K562 (cell line): ENCODE measurements at regions not wholly inside any gene's neighbourhood (a gene's known extent, or its start where the extent isn't known, plus 50 kb on each side); places are given as distances from the start of the nearest gene placed in this dataset.
A peak's percentile ranks its signal among the peaks of the same experiment; 100 is the strongest.

Experiments
- TF ChIP-seq, protein P1 (sequence below), 2 experiments: fragments of 450-650 bp in 1 of 2; sonication (generic) in 1 of 2; formaldehyde crosslinking in 1 of 2; IDR thresholded peaks; 2 replicates each; pipeline versions ENCODE4 v1.7.1 to v1.9.0; 2016 to 2022; ENCODE audit warnings: inconsistent platforms in 1 of 2, mild to moderate bottlenecking in 1 of 2, missing genetic modification reagents in 1 of 2

DNA sequence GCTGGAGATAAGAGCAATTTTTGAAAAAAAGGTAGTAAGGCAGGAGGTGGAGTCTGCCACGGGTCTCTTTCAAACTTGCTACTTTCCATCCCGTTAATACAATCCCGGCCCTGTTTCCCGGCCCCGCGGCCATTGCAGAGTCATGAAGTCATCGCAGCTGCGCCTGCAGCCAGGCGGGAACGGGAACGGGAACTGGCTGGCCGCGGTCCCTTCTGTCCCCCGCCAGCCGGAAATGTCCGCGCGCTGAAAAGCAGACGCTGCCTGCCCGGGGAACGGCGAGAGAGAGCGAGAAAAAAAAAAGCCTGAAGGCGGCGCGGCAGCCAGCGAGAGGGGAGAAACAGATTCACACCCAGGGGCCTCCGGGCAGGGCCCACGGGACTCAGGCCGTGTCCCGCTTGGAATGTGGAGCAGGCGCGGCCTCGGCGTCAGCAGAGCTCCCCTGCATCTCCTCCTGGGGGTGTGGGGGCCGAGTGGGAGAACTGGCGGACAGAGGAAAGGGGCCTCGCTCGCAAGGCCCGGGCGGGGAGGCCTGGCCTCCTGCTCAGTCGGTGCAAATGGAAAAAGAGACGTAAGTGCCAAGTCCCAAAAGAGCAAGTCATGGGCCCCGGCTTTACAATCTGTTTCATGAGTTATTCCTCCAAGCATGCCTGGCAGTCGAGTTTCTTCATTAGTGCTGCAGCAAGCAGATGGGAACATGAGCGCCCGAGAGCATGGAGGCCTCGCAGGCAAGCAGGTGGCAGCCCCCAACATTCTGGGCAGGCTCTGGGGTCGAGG, 201.2 kb upstream of the GAS1 start (continued):
- TF ChIP-seq, protein P1, sequence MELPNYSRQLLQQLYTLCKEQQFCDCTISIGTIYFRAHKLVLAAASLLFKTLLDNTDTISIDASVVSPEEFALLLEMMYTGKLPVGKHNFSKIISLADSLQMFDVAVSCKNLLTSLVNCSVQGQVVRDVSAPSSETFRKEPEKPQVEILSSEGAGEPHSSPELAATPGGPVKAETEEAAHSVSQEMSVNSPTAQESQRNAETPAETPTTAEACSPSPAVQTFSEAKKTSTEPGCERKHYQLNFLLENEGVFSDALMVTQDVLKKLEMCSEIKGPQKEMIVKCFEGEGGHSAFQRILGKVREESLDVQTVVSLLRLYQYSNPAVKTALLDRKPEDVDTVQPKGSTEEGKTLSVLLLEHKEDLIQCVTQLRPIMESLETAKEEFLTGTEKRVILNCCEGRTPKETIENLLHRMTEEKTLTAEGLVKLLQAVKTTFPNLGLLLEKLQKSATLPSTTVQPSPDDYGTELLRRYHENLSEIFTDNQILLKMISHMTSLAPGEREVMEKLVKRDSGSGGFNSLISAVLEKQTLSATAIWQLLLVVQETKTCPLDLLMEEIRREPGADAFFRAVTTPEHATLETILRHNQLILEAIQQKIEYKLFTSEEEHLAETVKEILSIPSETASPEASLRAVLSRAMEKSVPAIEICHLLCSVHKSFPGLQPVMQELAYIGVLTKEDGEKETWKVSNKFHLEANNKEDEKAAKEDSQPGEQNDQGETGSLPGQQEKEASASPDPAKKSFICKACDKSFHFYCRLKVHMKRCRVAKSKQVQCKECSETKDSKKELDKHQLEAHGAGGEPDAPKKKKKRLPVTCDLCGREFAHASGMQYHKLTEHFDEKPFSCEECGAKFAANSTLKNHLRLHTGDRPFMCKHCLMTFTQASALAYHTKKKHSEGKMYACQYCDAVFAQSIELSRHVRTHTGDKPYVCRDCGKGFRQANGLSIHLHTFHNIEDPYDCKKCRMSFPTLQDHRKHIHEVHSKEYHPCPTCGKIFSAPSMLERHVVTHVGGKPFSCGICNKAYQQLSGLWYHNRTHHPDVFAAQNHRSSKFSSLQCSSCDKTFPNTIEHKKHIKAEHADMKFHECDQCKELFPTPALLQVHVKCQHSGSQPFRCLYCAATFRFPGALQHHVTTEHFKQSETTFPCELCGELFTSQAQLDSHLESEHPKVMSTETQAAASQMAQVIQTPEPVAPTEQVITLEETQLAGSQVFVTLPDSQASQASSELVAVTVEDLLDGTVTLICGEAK (IDR thresholded peaks at IDR 0.05) = 0 out of 2 replicates have a peak, but pooled peaks have one; percentile 48
- TF ChIP-seq, protein P1 (CRISPR knock-in tag; IDR thresholded peaks at IDR 0.05) = no peak
- TF ChIP-seq, all 486 proteins: peak for 26
